ENCODE measurements at regions not wholly inside any gene's neighbourhood (a gene's known extent, or its start where the extent isn't known, plus 50 kb on each side); places are given as distances from the start of the nearest gene placed in this dataset.

GRCh38 chrX:18099745-18100144 lies 120.9 kb downstream of the BEND2 start:
- Histone ChIP-seq H3K4me2 (ENCODE audit: control insufficient read depth, insufficient read depth) (no peak overlapping the region), H3K79me2 (ENCODE audit: control insufficient read depth, insufficient read depth, low read length) (no peaks in the 10 kb centered on the region), H3K9me3 (replicated peaks; ENCODE audit: control insufficient read depth, insufficient read depth, low read length) (no peaks in the 10 kb centered on the region), H3K4me1 (ENCODE audit: control insufficient read depth, insufficient read depth, low read length) (no peaks in the 10 kb centered on the region), H3K4me3 (no peak overlapping the region), H3K27ac (ENCODE audit: control insufficient read depth, insufficient read depth) (no peak overlapping the region), H3K36me3 (ENCODE audit: control insufficient read depth in 2 of 2, insufficient read depth in 2 of 2, low read length in 1 of 2) (no peaks in the 10 kb centered on the region), H3K27me3 (replicated peaks in 1 of 2; ENCODE audit: control insufficient read depth in 2 of 2, insufficient read depth in 2 of 2, low read length in 1 of 2) (no peaks in the 10 kb centered on the region), H2AFZ (ENCODE audit: control insufficient read depth, low read depth, low read length) (no peak overlapping the region), H3K9ac (ENCODE audit: control insufficient read depth, insufficient read depth, low read length) (no peak overlapping the region), H4K20me1 (ENCODE audit: control insufficient read depth, insufficient read depth) (no peaks in the 10 kb centered on the region)
- intact Hi-C loops (cut with micrococcal nuclease; ENCODE audit: unreplicated experiment) (no loop called here), in situ Hi-C loops (cut with MboI) (no loop called here)
- no peak for DNase-seq (ENCODE audit: low read depth, low spot score)
- no TSS peak for BruUV-seq (replicated peaks)
- ChIA-PET POLR2A (no interaction called here), CTCF (no interaction called here), RAD21 (ENCODE audit: unreplicated experiment) (no interaction called here), SMC1A (ENCODE audit: uncharacterized antibody, unreplicated experiment) (no interaction called here)
- 14% methylated on average over 6 of the region's 6 CpGs for WGBS (ENCODE audit: insufficient coverage, insufficient replicate concordance, low lambda C conversion rate, missing lambda C conversion rate)
- ATAC-seq: no peak
- FAIRE-seq: no peak
- TF ChIP-seq MTA2 (IDR thresholded peaks at IDR 0.05; ENCODE audit: low read depth) (no peak), KAT2A (conservative IDR thresholded peaks at IDR 0.05; ENCODE audit: control insufficient read depth, low read depth, low read length) (no peak), MEF2A (IDR thresholded peaks at IDR 0.05; ENCODE audit: insufficient read depth, low read depth, low read length) (no peak), HCFC1 (IDR thresholded peaks at IDR 0.05; ENCODE audit: low read length) (no peak), EP300 (IDR thresholded peaks at IDR 0.05; ENCODE audit: borderline replicate concordance in 1 of 2, control insufficient read depth in 1 of 2, low read depth in 2 of 2, low read length in 2 of 2) (no peak), FOXM1 (IDR thresholded peaks at IDR 0.05; ENCODE audit: low read depth, low read length) (no peak), EED (IDR thresholded peaks at IDR 0.05; ENCODE audit: low read depth) (no peak), SMAD1 (IDR thresholded peaks at IDR 0.05; ENCODE audit: low read depth, partially characterized antibody) (no peak), JUND (IDR thresholded peaks at IDR 0.05; ENCODE audit: low read depth, low read length) (no peak), STAT3 (IDR thresholded peaks at IDR 0.05; ENCODE audit: low read depth, low read length) (no peak), ESRRA (IDR thresholded peaks at IDR 0.05; ENCODE audit: low read length) (no peak), PBX3 (IDR thresholded peaks at IDR 0.05; ENCODE audit: insufficient replicate concordance, low read depth, low read length) (no peak), E4F1 (IDR thresholded peaks at IDR 0.05; ENCODE audit: borderline replicate concordance, partially characterized antibody) (no peak)
- TF ChIP-seq, protein P1, sequence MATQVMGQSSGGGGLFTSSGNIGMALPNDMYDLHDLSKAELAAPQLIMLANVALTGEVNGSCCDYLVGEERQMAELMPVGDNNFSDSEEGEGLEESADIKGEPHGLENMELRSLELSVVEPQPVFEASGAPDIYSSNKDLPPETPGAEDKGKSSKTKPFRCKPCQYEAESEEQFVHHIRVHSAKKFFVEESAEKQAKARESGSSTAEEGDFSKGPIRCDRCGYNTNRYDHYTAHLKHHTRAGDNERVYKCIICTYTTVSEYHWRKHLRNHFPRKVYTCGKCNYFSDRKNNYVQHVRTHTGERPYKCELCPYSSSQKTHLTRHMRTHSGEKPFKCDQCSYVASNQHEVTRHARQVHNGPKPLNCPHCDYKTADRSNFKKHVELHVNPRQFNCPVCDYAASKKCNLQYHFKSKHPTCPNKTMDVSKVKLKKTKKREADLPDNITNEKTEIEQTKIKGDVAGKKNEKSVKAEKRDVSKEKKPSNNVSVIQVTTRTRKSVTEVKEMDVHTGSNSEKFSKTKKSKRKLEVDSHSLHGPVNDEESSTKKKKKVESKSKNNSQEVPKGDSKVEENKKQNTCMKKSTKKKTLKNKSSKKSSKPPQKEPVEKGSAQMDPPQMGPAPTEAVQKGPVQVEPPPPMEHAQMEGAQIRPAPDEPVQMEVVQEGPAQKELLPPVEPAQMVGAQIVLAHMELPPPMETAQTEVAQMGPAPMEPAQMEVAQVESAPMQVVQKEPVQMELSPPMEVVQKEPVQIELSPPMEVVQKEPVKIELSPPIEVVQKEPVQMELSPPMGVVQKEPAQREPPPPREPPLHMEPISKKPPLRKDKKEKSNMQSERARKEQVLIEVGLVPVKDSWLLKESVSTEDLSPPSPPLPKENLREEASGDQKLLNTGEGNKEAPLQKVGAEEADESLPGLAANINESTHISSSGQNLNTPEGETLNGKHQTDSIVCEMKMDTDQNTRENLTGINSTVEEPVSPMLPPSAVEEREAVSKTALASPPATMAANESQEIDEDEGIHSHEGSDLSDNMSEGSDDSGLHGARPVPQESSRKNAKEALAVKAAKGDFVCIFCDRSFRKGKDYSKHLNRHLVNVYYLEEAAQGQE (IDR thresholded peaks at IDR 0.05; ENCODE audit: low read depth, low read length): no peak
- TF ChIP-seq, protein P2, sequence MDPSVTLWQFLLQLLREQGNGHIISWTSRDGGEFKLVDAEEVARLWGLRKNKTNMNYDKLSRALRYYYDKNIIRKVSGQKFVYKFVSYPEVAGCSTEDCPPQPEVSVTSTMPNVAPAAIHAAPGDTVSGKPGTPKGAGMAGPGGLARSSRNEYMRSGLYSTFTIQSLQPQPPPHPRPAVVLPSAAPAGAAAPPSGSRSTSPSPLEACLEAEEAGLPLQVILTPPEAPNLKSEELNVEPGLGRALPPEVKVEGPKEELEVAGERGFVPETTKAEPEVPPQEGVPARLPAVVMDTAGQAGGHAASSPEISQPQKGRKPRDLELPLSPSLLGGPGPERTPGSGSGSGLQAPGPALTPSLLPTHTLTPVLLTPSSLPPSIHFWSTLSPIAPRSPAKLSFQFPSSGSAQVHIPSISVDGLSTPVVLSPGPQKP (IDR thresholded peaks at IDR 0.05; ENCODE audit: low read depth, low read length): no peak
- TF ChIP-seq, protein P3, sequence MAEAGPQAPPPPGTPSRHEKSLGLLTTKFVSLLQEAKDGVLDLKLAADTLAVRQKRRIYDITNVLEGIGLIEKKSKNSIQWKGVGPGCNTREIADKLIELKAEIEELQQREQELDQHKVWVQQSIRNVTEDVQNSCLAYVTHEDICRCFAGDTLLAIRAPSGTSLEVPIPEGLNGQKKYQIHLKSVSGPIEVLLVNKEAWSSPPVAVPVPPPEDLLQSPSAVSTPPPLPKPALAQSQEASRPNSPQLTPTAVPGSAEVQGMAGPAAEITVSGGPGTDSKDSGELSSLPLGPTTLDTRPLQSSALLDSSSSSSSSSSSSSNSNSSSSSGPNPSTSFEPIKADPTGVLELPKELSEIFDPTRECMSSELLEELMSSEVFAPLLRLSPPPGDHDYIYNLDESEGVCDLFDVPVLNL (IDR thresholded peaks at IDR 0.05; ENCODE audit: low read depth, low read length): no peak
